HepG2 (cell line): ENCODE measurements at regions not wholly inside any gene's neighbourhood (a gene's known extent, or its start where the extent isn't known, plus 50 kb on each side); places are given as distances from the start of the nearest gene placed in this dataset.

Source experiments
- ATF3 ChIP-seq: sonication (generic); formaldehyde crosslinking; IDR thresholded peaks from 2 replicates; pipeline ENCODE4 v1.4.0; 2020; ENCODE audit warnings: missing genetic modification reagents
- CTCF ChIP-seq: sonication (generic); formaldehyde crosslinking; IDR thresholded peaks from 2 replicates; pipeline ENCODE4 v1.5.0; 2020; ENCODE audit warnings: mild to moderate bottlenecking, missing genetic modification reagents, moderate library complexity
- POLR2A ChIP-seq, 2 experiments: IDR thresholded peaks; 2 replicates each; pipeline ENCODE4 v1.6.1; 2011; ENCODE audit warnings: low read depth in 2 of 2, low read length in 2 of 2, mild to moderate bottlenecking in 1 of 2, moderate library complexity in 1 of 2; ENCODE audit not compliant: insufficient read depth in 1 of 2

- TF ChIP-seq ATF3 (no peak), CTCF (CRISPR knock-in tag) (no peak), POLR2A (IDR thresholded peaks at IDR 0.05; ENCODE audit: insufficient read depth in 1 of 2, low read depth in 2 of 2, low read length in 2 of 2) (no peak)
These were observed 109.6 kb upstream of the ST6GAL2 start for GRCh38 chr2:106995556-106995955.
